Stimulated activated CD4-positive, alpha-beta T cell treated with anti-CD3 and anti-CD28 coated beads, Interleukin-1b, Interleukin-23, amount 100 ng/mL, for 1 hour (primary cell): ENCODE measurements at regions not wholly inside any gene's neighbourhood (a gene's known extent, or its start where the extent isn't known, plus 50 kb on each side); places are given as distances from the start of the nearest gene placed in this dataset.

ENCODE experiments used
- DNase-seq, 2 donors: peaks; one replicate each; pipeline ENCODE4 v3.0.0-alpha.2; 2020; ENCODE audit warnings: low read depth in 2 of 2

DNA sequence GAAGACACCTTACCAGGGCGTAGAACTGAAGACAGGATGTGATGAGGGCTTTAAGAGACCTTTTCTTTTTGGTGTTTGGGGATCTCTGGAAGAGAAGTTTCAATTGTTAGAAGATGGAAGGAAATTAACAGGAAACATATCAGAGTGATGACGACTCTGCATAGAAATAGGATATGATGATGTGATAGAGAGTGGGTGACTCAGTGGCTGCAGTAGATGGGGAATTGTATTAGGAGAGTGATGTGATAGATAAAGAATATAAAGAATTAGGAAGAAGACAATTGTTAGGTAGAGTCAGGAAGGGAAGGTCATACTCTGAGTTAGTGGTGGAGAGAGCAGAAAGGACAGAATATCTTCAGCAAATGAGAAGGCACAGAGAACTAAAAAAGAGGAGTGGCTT, 593.9 kb downstream of the NYAP2 start:
- no peak for DNase-seq

DNA sequence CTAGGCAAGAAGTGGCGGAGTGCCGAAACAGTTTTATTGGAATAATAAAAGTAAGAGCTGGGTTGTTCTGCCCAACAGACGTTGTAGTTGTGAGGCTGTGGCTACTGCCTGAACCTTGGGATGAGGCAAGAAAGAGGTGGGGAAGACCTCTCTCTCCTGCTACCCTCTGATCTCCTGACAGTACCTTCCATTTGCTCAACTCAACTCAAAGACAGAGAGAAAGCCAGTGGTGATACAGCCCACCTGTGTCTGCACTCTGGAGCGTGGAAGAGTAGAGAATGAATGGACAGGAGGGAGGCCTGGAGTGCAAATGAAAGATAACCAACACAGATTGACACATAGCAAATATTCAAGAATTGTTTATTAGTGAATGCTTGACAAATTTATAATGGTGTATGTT, 590.3 kb downstream of the NYAP2 start:
- no peak for DNase-seq

DNA sequence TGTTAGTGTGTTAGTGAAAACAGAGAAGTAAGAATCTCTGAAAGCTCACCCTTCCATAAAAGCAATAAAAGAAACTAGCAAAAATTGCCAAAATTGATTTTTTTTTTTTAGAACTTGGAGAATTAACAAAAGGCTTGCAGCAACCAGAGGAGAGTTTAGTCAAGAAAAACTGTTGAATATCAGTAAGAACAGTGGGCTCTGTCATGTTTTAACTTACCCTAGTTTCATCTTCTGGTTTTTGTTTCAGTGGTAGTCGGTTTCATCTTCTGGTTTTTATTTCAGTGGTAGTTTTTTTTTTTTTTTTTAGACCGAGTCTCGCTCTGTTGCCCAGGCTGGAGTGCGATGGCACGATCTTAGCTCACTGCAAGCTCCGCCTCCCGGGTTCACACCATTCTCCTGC, 580.9 kb downstream of the NYAP2 start:
- DNase-seq, result no peak

DNA sequence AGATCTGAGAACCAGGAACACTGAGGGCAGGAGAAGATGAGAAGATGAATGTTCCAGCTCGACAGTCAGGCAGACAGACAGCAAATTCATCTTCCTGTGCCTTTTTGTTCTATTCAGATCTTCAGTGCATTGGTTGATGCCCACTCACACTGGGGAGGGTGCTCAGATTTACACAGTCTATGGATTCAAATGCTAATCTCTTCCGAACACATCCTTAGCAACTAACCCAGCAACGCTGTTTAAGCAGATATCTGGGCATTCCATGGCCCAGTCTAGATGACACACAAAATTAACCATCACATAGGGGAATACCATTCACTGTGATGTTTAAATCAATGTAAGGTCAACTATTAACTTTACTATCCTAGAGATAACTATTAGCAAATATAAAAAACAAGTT, 571.9 kb downstream of the NYAP2 start:
- no peak for DNase-seq

DNA sequence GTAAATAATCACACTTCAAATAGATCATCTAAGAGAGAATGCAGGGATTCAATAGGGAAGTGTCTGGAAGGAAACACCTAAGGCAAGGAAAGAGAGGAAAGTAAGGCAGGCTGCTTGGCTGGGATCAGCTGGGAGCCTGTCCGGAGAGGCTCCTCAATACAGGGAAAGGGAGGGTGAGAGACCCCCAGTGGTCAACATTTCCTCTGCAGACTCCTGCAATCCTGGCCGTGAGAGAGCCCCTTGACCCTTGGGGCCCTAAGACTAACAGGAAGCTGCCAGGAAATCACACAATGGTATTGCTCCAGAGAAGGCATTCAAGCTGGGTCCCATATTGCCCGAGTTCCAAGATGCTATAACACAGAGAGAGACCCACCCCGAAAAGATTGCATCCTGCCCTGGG, 549.4 kb downstream of the NYAP2 start:
- DNase-seq, result no peak

DNA sequence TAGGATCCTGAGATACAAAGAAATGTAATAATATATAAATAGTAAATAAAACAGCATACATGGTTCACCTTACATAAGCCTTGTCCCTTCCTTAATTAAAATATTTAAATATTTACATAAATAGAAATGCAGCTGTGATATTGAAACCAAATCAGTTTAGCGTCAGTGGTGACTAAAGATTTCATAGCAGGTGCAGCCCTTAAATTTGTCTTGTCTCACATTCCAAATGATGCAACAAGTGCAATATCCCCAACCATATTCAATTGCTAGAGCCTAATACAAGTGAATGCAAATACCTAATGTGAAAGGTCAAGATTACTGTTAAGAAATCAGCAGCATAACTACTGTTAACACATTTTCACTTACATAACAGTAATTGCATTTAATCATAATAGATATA, 539.5 kb downstream of the NYAP2 start:
- no peak for DNase-seq

DNA sequence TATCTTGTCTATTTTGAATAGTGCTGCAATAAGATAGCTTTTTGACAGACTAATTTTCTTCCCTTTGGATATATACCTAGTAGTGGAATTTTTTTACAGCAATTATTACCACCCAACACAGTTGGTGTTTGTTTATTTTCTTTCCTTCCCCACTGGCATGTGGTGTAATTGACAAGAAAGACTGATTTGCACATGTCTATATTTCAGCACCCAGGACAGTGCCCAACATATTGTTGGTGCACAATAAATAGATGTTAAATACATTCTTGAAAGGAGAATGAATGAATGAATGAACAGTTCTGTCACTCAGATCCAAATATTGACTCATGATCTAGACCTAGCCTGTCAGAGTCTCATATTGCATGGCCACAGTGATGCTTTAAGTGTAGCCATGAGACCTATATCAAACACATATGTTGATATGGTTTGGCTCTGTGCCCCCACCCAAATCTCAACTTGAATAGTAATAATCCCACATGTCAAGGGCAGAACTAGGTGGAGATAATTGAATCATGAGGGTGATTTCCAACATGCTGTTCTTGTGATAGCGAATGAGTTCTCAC, 538.2 kb downstream of the NYAP2 start:
- DNase-seq, result no peak

DNA sequence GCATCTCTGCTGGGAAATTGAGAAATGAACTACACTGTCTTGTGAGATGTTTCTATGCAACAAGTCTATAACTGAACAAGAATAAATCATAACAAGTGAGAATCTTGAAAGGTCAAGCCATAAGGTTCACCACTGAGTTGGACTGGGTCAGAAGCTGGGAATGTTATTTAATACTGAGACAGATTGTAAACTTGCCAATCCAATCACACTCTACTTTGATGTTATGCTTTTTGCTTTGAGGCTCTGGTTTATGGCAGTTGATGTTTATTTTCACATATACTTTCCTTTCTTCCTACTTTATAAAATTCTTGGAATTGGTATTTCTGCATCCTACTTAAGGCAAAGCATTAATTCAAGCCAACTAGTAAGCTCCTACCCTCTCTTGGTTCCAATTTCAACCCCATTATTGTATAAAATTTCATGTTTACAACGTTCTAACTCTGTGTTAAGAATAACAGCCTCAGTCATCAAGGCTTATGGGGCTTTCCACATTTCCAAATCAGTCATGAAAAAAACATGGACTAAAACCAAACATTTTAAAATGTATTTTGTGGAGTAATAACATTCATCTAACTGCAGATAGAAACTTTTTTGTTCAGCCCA, 533.4 kb downstream of the NYAP2 start:
- no peak for DNase-seq

DNA sequence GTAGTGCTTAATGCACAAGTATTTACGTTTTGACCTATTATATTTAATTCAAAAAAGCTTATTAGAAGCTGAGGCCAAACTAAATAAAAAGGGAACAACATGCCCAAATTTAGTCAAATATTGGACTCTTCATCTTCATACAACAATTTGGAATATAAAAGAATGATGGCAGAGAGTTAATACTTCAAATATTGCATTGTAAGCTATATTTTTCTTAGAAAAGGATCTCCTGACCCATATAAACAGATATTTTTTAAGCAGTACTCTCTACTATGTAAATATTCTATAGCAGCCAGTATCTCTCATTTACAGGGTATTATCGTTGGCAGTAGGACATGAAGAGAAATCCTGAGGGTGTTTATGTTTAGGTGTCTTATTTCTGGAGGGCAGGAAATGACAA, 531.2 kb downstream of the NYAP2 start:
- DNase-seq, result no peak

DNA sequence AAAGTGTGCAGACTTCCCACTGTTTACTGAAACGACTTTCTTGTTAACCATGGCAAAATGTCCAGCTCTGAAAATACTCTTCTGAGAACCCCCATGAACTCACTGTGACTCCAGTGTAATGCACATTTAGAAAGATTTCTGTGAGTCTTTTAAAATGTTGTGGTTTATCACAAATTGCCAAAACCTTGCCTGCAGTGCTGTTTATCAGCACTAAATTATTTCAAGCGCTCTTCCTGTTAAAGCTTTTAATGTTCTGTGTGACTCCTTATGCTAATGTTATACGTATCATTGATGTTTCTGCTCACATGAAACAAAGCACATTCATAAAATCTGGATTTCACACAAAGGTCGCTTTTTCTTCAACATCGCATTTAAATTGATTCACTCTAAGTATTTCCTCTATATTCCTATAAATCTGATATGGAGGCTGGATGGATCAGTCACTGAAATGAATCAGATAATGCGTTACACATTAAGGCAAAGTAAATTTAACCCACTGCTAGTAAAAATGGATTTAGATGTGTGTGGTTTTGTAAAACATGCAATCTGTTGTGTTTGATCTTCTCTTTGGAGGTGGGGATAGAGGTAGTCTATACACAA, 521.2 kb downstream of the NYAP2 start:
- no peak for DNase-seq

DNA sequence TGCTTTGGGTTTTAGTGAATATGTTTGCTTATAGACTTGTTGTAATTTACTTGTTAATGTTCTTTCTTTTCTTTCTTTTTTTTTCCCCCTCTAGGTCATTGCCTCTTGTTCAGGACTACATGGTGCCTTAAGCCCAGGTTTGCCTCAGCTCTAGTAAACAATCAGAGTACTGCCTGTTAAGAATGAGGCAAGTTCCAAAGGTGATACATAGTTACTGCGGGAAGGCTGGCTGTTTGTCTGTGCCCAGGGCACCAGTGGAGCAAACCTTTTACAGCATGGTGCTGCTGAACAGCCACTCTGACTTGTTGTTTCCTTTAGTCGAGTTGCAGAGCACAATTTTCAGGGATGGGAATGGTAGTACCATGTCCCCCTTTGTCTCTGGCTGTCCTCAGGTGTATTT, 517.2 kb downstream of the NYAP2 start:
- no peak for DNase-seq

DNA sequence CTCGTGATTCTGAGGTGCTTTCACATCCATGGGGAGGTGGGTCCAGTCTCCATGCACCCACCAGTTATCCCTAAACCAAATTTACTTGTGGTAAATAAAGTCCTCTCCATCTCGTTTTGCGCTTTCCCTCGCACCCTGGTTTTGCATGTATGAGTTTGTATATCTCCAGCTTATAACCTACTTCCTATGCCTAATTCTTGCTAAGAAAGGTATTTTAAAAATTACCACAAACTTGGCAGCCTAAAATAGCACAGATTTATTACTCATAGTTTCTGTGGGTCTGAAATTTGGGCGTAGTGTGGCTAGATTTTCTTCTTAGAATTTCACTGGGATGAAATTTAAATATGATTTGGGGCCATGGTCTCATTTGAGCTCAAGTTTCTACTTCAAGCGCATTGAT, 511.5 kb downstream of the NYAP2 start:
- DNase-seq, result no peak

DNA sequence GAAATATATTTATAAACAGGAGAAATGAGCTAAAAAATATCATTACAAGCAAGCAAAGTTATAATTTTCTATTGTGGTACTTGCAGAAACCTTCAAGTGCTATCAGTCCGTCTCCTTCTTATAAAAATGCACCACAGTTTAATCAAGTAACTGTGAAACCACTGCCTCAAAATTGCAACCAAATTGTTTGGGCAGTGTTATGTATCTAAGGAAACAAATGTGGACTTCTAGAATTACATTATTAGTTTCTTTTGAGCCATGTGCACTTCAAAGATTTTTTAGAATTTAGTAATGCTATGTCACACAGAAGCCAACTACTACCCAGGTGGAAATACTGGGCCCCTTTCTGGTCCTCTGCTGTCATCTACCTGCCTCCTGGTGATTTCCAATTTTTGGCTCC, 495.6 kb downstream of the NYAP2 start:
- DNase-seq, result no peak

DNA sequence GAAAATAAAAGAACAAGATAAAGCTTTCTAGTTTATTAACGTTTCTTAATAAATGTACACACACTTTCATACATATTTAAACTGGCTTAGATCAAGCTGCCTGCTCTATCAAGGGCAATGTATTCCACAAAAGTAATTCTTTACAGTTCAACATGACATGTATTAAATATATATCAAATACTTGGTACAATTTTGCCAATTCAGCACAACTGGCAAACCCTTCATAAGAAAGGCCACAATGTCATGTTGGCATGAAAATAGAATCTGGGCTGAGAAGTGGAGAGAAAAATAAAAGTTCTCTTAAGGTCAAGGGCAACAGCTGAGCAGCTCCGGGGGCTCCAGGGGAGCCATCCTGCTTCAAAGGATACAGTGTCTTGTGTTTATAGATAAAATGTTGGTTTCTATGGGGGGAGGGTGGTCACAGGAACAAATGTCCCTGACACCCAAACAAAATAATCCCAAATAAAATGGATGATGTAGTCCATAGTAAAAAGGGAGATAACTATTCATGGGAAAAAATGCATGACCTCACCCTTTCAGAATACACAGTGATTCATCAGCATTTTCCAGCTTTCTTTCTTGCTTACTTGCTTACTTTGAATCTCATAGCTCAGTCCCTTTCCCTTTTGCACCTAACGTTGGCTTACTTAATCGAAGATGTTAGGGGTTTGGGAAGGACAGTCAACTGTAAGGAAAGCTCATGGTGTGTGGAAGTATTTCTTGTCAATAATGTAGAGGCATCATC, 494.9 kb downstream of the NYAP2 start:
- DNase-seq, result no peak

DNA sequence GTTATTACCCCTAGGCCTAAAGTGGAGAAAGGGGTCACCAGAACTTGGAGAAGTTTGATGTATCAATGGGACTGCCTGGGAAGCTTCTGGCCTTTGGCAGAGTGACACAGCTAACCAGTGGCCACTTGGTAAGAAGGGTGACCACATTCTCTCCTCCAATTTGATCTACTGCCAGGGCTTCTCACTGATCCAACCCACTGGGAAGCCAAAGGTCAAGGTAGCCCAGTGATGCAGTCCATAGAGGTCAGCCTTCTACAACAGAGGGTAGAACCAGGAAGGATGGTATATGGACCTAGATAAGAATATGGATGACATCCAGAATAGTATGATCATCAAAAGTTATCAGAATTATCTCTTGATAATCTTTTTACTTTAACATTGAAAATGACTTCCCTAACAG, 493.6 kb downstream of the NYAP2 start:
- no peak for DNase-seq

DNA sequence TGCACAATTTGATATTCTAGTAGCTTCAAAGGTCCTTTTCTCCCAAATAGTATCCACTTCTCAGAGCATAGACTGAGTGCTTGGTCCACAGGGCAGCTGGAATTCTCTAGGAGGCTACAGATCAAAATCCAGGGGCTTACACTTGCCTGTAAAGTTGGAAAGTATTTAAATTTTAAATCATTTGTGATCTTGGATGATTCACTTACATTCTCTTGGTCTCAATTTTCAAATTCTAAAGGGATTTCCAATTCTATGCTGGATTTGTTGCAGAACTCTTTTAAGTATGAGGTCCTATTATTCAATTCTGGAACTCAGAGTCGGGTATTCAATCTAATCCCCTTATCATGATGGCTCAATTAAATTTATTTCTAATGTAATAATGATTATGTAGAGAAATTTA, 492.3 kb downstream of the NYAP2 start:
- no peak for DNase-seq

DNA sequence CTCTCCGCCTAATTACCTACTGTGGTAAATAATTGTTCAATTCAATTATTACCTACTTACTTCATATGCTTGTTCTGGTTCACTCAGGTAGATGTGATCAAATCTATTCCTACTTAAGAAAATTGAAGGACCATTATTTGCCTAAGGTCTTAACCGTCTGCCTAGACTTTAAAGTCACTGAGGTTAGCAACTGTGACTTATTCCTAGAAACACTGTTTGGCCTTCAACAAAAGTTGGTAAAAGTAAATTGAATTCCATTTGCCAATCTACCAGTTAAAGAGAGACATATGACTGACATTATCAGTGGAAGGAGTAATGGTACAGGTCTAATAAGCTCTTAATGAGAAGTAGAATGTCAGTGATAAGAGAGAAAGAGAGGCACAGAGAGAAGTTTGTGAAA, 491.5 kb downstream of the NYAP2 start:
- DNase-seq, result no peak

DNA sequence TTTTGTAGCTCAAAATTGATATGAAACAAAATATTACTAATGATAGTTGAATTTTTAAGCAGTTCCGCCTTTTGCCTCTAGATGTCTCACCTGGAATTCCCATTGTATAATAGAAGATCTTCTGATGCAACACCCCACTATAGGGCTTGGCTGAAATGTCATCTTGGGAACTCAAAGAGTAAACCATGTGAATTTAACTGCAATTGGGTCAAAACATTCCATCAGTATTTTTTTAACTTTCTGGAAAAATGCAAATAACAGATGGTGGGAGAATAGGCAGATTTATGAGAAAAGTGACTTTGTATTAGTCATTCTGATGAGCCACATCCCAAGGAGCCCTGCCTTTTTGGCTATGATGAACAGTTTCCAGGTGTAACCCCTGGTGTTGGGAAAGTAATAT, 489.9 kb downstream of the NYAP2 start:
- no peak for DNase-seq

DNA sequence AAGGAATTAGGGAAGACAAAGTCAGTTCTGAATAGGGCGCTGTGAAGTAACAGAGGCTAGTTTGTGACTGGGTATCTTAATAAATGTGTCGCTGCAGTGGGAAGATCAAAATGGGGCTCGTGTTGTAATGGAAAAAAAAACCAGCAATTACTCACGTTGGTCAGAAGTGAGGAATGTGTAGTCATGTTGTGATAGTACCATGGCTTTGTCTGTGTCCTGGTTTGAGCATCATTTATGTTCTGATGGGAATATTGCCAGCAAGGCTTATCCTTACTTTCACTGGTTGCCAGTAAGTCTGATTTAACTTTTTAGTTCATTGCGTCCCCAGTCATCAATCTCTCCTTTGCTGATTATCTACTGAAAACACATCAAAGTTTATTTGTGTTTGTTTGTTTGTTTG, 467.6 kb downstream of the NYAP2 start:
- DNase-seq, result no peak

DNA sequence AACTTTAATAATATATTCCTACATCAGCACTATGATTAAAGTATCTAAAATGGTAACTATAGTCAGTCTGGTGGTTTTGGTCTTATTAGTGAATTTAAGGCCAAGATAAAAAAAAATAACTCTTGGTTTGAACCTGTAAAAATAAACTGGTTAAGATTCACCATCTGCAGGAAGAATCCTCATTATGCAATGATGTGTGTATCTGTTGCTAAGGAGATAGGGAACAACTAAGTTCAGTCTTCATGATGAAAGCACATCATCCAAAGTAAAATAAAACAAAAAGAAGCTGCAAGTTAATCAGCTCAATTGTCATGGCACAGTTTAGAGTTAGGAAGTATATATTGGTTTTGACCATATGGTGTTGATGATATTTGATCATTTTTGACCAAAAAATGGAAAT, 466.0 kb downstream of the NYAP2 start:
- DNase-seq, result no peak

DNA sequence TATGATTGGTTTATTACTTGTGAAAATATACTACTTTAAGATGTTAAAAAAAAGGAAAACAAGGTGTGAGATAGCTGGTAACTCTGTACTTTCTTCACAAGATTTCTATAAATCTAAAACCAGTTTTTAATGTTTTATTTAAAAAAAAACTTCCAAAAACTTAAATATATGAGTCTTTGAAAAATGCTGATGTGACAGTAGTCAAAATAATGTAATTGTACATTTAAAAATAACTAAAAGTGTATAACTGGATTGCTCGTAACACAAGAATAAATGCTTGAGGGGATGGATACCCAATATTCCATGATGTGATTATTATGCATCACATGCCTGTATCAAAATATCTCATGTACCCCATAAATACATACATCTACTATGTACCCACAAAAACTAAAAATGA, 464.9 kb downstream of the NYAP2 start:
- no peak for DNase-seq

DNA sequence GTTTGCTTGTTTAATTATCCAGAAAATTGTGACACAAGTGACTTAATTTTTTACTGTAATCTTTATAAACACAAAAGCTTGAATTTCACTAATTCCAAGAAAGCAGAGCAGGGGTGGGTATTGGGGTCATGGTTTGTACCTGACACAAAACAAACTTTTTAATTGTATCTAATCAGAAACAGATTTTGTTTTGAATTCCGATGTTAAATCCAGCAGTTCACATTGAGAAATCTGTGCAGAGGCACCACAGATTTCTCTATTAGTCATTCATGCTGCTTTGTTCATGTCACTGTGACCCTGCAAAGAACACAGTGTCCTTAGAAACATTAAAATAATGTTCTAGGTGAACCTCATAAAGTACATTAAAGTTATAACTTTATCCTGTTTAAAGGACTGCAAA, 443.4 kb downstream of the NYAP2 start:
- no peak for DNase-seq

DNA sequence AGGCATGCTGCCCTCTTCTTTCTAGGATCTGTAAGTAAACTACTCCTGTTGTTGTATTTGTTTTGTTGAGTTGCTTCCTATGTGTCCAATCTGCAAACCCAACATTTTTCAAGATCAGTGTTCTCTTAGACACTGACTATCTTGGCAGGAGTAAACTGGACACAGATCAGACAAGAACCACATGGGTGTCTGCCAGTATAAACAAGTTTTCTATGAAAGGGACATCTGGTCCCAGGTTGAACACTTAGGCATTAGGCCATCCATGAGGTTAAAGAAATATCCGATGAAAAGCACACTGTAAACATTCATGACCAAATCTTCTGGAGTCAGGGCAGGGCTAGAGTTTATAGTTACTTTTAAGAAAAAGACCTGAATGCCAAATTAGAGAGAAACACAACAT, 441.8 kb downstream of the NYAP2 start:
- no peak for DNase-seq
